ENCODE measurements at regions not wholly inside any gene's neighbourhood (a gene's known extent, or its start where the extent isn't known, plus 50 kb on each side); places are given as distances from the start of the nearest gene placed in this dataset.
"Not testable (repeated sequence)": the region's sequence is repeated elsewhere in the genome, so short reads cannot be mapped to it uniquely, and the experiment has no call there.

- no peaks in the 10 kb centered on the region for H3K36me3 ChIP-seq
- peak in 2 of 11 experiments; percentile 39 to 74; a peak in 2 of 22 replicates for TF ChIP-seq Cebpa-rat (IDR thresholded peaks at IDR 0.05)
- H4K20me1 ChIP-seq = no peaks in the 10 kb centered on the region
- no peaks in the 10 kb centered on the region for H3K27me3 ChIP-seq
- H3K9me3 ChIP-seq (replicated peaks in 1 of 11) = peaks cover 0 to 6% (median 0%) of the 10 kb centered on the region in 11 experiments; a peak in 5 of 22 replicates
- peaks cover 0 to 10% (median 0%) of the 10 kb centered on the region in 10 experiments; a peak in 2 of 20 replicates for H3K4me1 ChIP-seq
- no peak overlapping the region; a peak in 1 of 22 replicates for H3K4me2 ChIP-seq
- H3K4me3 ChIP-seq = no peak overlapping the region
- H3K9ac ChIP-seq = no peak overlapping the region
- no peak overlapping the region for H3K27ac ChIP-seq
Measured at GRCh38 chr4:29319663-29320340, 1400.4 kb upstream of the PCDH7 start.

- H3K36me3 ChIP-seq = no peaks in the 10 kb centered on the region
Measured at GRCh38 chr4:29320947-29321620, 1399.1 kb upstream of the PCDH7 start.

DNA sequence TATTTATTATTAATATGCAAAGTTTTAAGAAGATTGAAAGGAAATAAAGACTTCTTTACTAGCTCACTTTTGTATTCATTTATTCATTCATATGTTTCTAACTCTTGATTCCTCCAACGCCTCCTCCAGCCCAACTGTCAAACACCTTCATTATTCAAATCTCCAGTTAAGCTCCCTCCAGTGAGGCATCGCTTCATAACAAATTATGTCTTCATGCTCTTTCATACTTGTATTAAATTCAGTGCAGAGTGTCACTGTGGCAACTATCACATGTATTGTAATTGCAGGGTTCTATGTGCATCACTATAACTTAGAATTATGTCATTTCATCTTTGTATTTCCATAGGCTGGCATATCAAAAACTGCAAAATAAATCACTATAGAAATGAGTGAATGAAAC lies 1394.2 kb upstream of the PCDH7 start:
- Histone ChIP-seq H3K4me2 (no peak overlapping the region), H3K27me3 (no peaks in the 10 kb centered on the region)

More at GRCh38 chr4:29320947-29321620, 1399.1 kb upstream of the PCDH7 start:
- no peak for TF ChIP-seq Cebpa-rat (IDR thresholded peaks at IDR 0.05)
- H3K4me2 ChIP-seq = no peak overlapping the region
- H3K4me1 ChIP-seq = peaks cover 0 to 10% (median 0%) of the 10 kb centered on the region in 10 experiments; a peak in 2 of 20 replicates
- no peaks in the 10 kb centered on the region for H4K20me1 ChIP-seq
- no peak overlapping the region for H3K27ac ChIP-seq
- peaks cover 0 to 6% (median 0%) of the 10 kb centered on the region in 11 experiments; a peak in 5 of 22 replicates for H3K9me3 ChIP-seq (replicated peaks in 1 of 11)
- no peak overlapping the region for H3K9ac ChIP-seq
- H3K27me3 ChIP-seq = no peaks in the 10 kb centered on the region
- no peak overlapping the region for H3K4me3 ChIP-seq

GRCh38 chr4:29326816-29327215 lies 1393.4 kb upstream of the PCDH7 start:
- Histone ChIP-seq H3K27me3 (no peaks in the 10 kb centered on the region), H3K9me3 (replicated peaks in 1 of 11) (no peaks in the 10 kb centered on the region), H4K20me1 (no peaks in the 10 kb centered on the region), H3K4me2 (peak overlapping the region in 3 of 11 experiments; percentile 11 to 17 (median 15); a peak in 3 of 22 replicates), H3K36me3 (no peaks in the 10 kb centered on the region), H3K9ac (no peak overlapping the region), H3K4me1 (peaks cover 0 to 10% (median 0%) of the 10 kb centered on the region in 10 experiments; a peak in 4 of 20 replicates), H3K4me3 (no peak overlapping the region), H3K27ac (no peak overlapping the region)
- TF ChIP-seq Cebpa-rat (IDR thresholded peaks at IDR 0.05) = no peak

More for the DNA sequence above, 1394.2 kb upstream of the PCDH7 start:
- Histone ChIP-seq H4K20me1 (no peaks in the 10 kb centered on the region), H3K9ac (no peak overlapping the region), H3K27ac (no peak overlapping the region), H3K4me1 (peaks cover 0 to 10% (median 0%) of the 10 kb centered on the region in 10 experiments; a peak in 4 of 20 replicates), H3K36me3 (no peaks in the 10 kb centered on the region), H3K9me3 (replicated peaks in 1 of 11) (no peaks in the 10 kb centered on the region), H3K4me3 (no peak overlapping the region)
- no peak for TF ChIP-seq Cebpa-rat (IDR thresholded peaks at IDR 0.05)

GRCh38 chr4:29336861-29337260 lies 1383.3 kb upstream of the PCDH7 start:
- no peaks in the 10 kb centered on the region for H3K4me1 ChIP-seq
- H3K9ac ChIP-seq = no peak overlapping the region
- no peaks in the 10 kb centered on the region; a peak in 1 of 22 replicates for H4K20me1 ChIP-seq
- no peaks in the 10 kb centered on the region for H3K9me3 ChIP-seq (replicated peaks in 1 of 11)
- H3K27ac ChIP-seq = no peak overlapping the region
- no peak for TF ChIP-seq Cebpa-rat (IDR thresholded peaks at IDR 0.05)
- H3K36me3 ChIP-seq = no peaks in the 10 kb centered on the region
- H3K27me3 ChIP-seq = no peaks in the 10 kb centered on the region
- no peak overlapping the region for H3K4me2 ChIP-seq
- no peak overlapping the region for H3K4me3 ChIP-seq

DNA sequence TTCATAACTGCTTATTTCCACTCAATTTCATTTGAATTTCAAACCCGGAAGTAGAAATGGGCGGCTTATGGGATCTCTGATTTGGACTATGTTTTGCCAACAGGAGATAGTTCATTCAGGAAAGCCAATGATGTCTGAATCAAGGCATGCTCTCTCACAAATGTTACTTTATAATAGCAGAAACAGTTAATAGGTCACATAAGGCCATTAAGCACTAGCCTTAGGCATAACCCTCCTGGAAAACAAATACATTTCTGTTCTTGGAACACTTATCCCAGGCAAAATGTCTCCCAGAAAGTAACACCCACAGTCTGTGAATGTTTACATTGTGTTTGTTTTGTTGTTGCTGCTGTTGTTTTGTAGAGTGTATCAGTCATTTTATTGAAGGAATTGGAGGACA lies 1347.2 kb upstream of the PCDH7 start:
- no peak overlapping the region for H3K4me3 ChIP-seq
- H3K9ac ChIP-seq = no peak overlapping the region
- no peaks in the 10 kb centered on the region for H3K36me3 ChIP-seq
- no peaks in the 10 kb centered on the region for H3K9me3 ChIP-seq (replicated peaks in 1 of 11)
- no peak overlapping the region for H3K4me2 ChIP-seq
- no peak overlapping the region for H3K27ac ChIP-seq
- H3K27me3 ChIP-seq = no peaks in the 10 kb centered on the region
- no peaks in the 10 kb centered on the region for H4K20me1 ChIP-seq
- no peak for TF ChIP-seq Cebpa-rat (IDR thresholded peaks at IDR 0.05)
- H3K4me1 ChIP-seq = no peaks in the 10 kb centered on the region

DNA sequence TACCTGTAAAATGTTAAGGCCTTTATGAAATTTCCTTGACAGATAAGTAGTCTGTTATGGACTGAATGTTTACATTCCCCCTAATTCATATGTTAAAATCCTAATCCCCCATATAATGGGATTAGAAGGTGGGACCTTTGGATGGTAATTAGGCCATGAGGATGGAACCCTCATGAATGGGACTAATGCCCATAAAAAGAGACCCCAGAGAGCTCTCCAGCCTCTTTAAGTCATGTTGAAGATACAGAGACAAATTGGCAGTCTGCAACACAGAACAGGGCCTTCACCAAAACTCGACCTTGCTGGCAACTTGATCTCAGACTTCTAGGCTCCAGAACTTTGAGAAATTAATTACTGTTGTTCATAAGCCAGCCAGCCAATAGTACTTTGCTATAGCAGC lies 1344.5 kb upstream of the PCDH7 start:
- Histone ChIP-seq H3K27me3 (no peaks in the 10 kb centered on the region), H3K27ac (no peak overlapping the region), H4K20me1 (no peaks in the 10 kb centered on the region), H3K4me2 (no peak overlapping the region), H3K9ac (no peak overlapping the region), H3K4me3 (no peak overlapping the region), H3K9me3 (replicated peaks in 1 of 11) (no peaks in the 10 kb centered on the region), H3K4me1 (no peaks in the 10 kb centered on the region), H3K36me3 (no peaks in the 10 kb centered on the region)
- TF ChIP-seq Cebpa-rat (IDR thresholded peaks at IDR 0.05) = no peak

GRCh38 chr4:29378237-29378636 lies 1341.9 kb upstream of the PCDH7 start:
- not testable (repeated sequence) for H3K9ac ChIP-seq; H3K27ac ChIP-seq; H4K20me1 ChIP-seq; H3K4me3 ChIP-seq; H3K36me3 ChIP-seq; H3K4me1 ChIP-seq; H3K27me3 ChIP-seq; H3K4me2 ChIP-seq; H3K9me3 ChIP-seq (replicated peaks in 1 of 11)

DNA sequence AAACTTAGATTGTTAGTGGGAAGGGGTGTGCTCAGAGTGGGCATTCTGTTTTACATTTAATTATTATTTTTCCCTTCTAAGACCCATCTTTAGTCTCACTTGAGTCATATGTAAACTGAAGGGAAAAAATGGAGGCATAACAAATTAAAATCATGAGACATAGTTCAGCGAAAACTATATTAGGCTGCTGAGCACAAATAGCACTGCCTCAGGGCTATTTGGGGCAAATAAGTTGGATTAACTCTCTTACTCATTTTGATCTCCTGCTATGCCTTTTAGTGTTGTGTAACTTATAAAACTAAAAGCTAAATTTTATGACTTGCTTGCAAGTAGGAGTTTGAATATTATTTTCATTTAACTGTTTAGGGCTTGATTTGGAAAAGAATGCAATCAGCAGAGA lies 1329.2 kb upstream of the PCDH7 start:
- Histone ChIP-seq H3K9me3 (replicated peaks in 1 of 11) (peaks cover 6 to 12% (median 9%) of the 10 kb centered on the region in 11 experiments; a peak in 20 of 22 replicates), H3K9ac (no peak overlapping the region), H3K4me1 (no peaks in the 10 kb centered on the region), H3K36me3 (no peaks in the 10 kb centered on the region), H4K20me1 (no peaks in the 10 kb centered on the region), H3K27ac (no peak overlapping the region), H3K4me3 (no peak overlapping the region), H3K4me2 (no peak overlapping the region), H3K27me3 (no peaks in the 10 kb centered on the region)
- TF ChIP-seq Cebpa-rat (IDR thresholded peaks at IDR 0.05) = no peak

DNA sequence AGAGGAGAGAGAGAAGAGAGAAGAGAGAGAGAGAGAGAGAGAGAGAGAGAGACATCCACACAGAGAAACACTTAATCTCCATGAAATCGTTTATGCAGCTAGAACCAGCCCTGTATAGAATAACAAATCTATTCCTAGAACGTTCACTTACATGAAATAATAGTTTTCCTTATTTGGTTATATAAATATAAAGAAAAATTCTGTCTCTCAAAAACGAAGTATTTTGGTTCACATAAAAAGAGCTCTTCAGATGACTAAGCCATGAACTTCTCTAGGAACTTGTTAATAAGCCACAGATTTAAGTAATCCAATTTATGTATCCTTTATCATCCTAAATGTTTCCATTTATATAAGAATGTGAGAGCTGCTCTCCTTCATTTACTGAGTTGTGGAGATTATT lies 1315.1 kb upstream of the PCDH7 start:
- Histone ChIP-seq H3K27me3 (no peaks in the 10 kb centered on the region), H3K4me1 (no peaks in the 10 kb centered on the region), H3K4me2 (no peak overlapping the region), H3K4me3 (no peak overlapping the region), H3K9ac (no peak overlapping the region), H4K20me1 (no peaks in the 10 kb centered on the region), H3K9me3 (replicated peaks in 1 of 11) (no peaks in the 10 kb centered on the region), H3K27ac (no peak overlapping the region), H3K36me3 (no peaks in the 10 kb centered on the region)
- TF ChIP-seq Cebpa-rat (IDR thresholded peaks at IDR 0.05) = no peak

Data from BLaER1 treated with 17β-estradiol and CSF1 and Interleukin-3, amounts not matched to agents 10 nM and 100 nM (cell line).